Ovary (tissue), 7 donors: ENCODE measurements at regions not wholly inside any gene's neighbourhood (a gene's known extent, or its start where the extent isn't known, plus 50 kb on each side); places are given as distances from the start of the nearest gene placed in this dataset.

ENCODE experiments used
- DNase-seq, 5 donors: peaks; one replicate each; pipeline ENCODE4 v3.0.0-alpha.2; 2019 to 2020
- H3K27ac ChIP-seq, 2 donors: fragments of 200-600 bp; one replicate each; pipeline versions ENCODE4 v1.5.1 to v1.8.0; 2019 to 2022
- H3K27me3 ChIP-seq: fragments of 200-600 bp; one replicate; pipeline ENCODE4 v1.8.0; 2022
- H3K36me3 ChIP-seq: fragments of 200-600 bp; sonication (generic); one replicate; pipeline ENCODE4 v1.5.1; 2019
- H3K4me1 ChIP-seq: one replicate; pipeline ENCODE4 v1.8.1; 2013; ENCODE audit warnings: mild to moderate bottlenecking, moderate library complexity; ENCODE audit not compliant: insufficient read depth
- H3K4me3 ChIP-seq: fragments of 200-600 bp; sonication (generic); one replicate; pipeline ENCODE4 v1.5.1; 2017
- H3K9me3 ChIP-seq, 2 donors: fragments of 200-600 bp in 1 of 2; sonication (generic) in 1 of 2; one replicate each; pipeline versions ENCODE4 v1.5.1 to v1.8.1; 2013 to 2019; ENCODE audit warnings: mild to moderate bottlenecking in 1 of 2, moderate library complexity in 1 of 2
- CTCF ChIP-seq, 3 donors: fragments of 450-650 bp in 2 of 3; fragments of 200-600 bp in 1 of 3; IDR thresholded peaks; one replicate each; pipeline versions ENCODE4 v1.5.1 to v1.8.0; 2016 to 2022; ENCODE audit warnings: antibody characterized with exemption in 3 of 3, mild to moderate bottlenecking in 1 of 3
- EP300 ChIP-seq: sonication (generic); formaldehyde crosslinking; IDR thresholded peaks from one replicate; pipeline ENCODE4 v1.6.1; 2017; ENCODE audit warnings: antibody characterized with exemption
- POLR2A ChIP-seq: fragments of 450-650 bp; IDR thresholded peaks from one replicate; pipeline ENCODE4 v1.6.1; 2017; ENCODE audit warnings: antibody characterized with exemption, mild to moderate bottlenecking, moderate library complexity
- WGBS, 3 donors: extraction: QIAGEN DNeasy Blood & Tissue Kit in 1 of 3; methylation state at CpG; one replicate each; pipeline versions ENCODE4 v1.1.5 to v1.1.7; 2013 to 2017; 5-methylcytosine and 5-hydroxymethylcytosine counted together
- intact Hi-C, 4 donors: fragments of 100-400 bp; cut with DNase I; formaldehyde crosslinking; loops; one replicate each; pipeline versions ENCODE4 v1.11.0 to v1.15.1; 2022 to 2023
- donor health status: DM: no; HTN: no; CAD: no; lungs with moderate emphysema.
- donor health status: DM: no; HTN: no; CAD: no.
- donor health status: Bipolar disorder and iron deficiency.
- donor health status: DM: no; HTN: no; CAD: no.
- donor health status: DM: yes; HTN: yes; CAD: no.

- intact Hi-C loops = no loop called here
- no peaks in the 10 kb centered on the region for H3K9me3 ChIP-seq
- H3K4me3 ChIP-seq = no peak overlapping the region
- no peak for TF ChIP-seq EP300
- no peak for TF ChIP-seq POLR2A
- no peak for TF ChIP-seq CTCF (IDR thresholded peaks at IDR 0.05)
- H3K27me3 ChIP-seq = no peaks in the 10 kb centered on the region
- H3K36me3 ChIP-seq = no peaks in the 10 kb centered on the region
- DNase-seq = no peak
- no peaks in the 10 kb centered on the region for H3K4me1 ChIP-seq
- H3K27ac ChIP-seq = no peak overlapping the region
Observed at GRCh38 chr4:35459045-35459444, 785.3 kb downstream of the ARAP2 start.

- H3K27me3 ChIP-seq = no peaks in the 10 kb centered on the region
- no peak overlapping the region for H3K4me3 ChIP-seq
- H3K9me3 ChIP-seq = no peaks in the 10 kb centered on the region
- no peaks in the 10 kb centered on the region for H3K4me1 ChIP-seq
- intact Hi-C loops = no loop called here
- TF ChIP-seq EP300 (no peak), POLR2A (no peak), CTCF (IDR thresholded peaks at IDR 0.05) (no peak)
- no peak for DNase-seq
- no peak overlapping the region for H3K27ac ChIP-seq
- WGBS, 3 donors = 65 to 76% (median 70%) methylated on average over 5 of the region's 5 CpGs
- no peaks in the 10 kb centered on the region for H3K36me3 ChIP-seq
Observed at GRCh38 chr4:35461931-35462659, 782.2 kb downstream of the ARAP2 start.

- TF ChIP-seq CTCF (IDR thresholded peaks at IDR 0.05) (no peak), EP300 (no peak), POLR2A (no peak)
- H3K4me1 ChIP-seq = no peaks in the 10 kb centered on the region
- no peaks in the 10 kb centered on the region for H3K27me3 ChIP-seq
- H3K36me3 ChIP-seq = no peaks in the 10 kb centered on the region
- DNase-seq = no peak
- WGBS, 3 donors = 84 to 90% (median 90%) methylated on average over 19 of the region's 19 CpGs
- H3K27ac ChIP-seq = no peak overlapping the region
- no peak overlapping the region for H3K4me3 ChIP-seq
- no peaks in the 10 kb centered on the region for H3K9me3 ChIP-seq
- intact Hi-C loops = no loop called here
Observed at GRCh38 chr4:35463251-35463952, 780.9 kb downstream of the ARAP2 start.

GRCh38 chr4:35464964-35465528 is 779.3 kb downstream of the ARAP2 start:
- Histone ChIP-seq H3K4me3 (no peak overlapping the region), H3K27ac (no peak overlapping the region), H3K4me1 (no peaks in the 10 kb centered on the region), H3K27me3 (no peaks in the 10 kb centered on the region), H3K36me3 (no peaks in the 10 kb centered on the region), H3K9me3 (no peaks in the 10 kb centered on the region)
- intact Hi-C loops = no loop called here
- TF ChIP-seq POLR2A (no peak), CTCF (IDR thresholded peaks at IDR 0.05) (no peak), EP300 (no peak)
- no peak for DNase-seq
